ENCODE measurements at regions not wholly inside any gene's neighbourhood (a gene's known extent, or its start where the extent isn't known, plus 50 kb on each side); places are given as distances from the start of the nearest gene placed in this dataset.

DNA sequence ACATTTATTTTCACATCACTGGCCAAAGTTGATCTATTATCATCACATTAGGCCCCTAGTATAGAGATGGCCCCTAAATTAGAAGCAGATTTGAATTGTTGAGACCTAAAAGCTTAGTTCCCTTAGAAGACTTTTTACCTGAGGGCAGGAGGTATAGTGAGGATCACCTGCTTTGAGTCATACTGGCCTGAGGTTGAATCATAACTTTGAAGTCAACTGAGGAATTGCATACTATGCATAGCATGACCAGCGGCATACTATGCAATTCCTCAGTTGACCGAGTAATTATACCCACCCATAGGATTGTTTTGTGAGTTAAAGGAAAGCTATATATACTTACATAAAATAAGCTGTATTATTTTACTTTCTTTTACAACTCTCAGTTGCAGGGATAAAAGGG lies 50.3 kb upstream of the DPH5 start:
- no peak overlapping the region for H3K4me3 ChIP-seq (ENCODE audit: low read depth, low read length)
- ChIA-PET POLR2A (no interaction called here), CTCF (interaction anchor here (1.1 to 1.6 kb wide), 2 partner anchors 13 to 207 kb away, joined by 3 read pairs; no protein-coding TSS in a partner anchor)
- no peaks in the 10 kb centered on the region for H3K9me3 ChIP-seq (ENCODE audit: control insufficient read depth, insufficient read depth, low read depth, low read length)
- no peaks in the 10 kb centered on the region for H3K4me1 ChIP-seq (ENCODE audit: control insufficient read depth, insufficient read depth, low read length)
- TF ChIP-seq ZNF280D (tag by site-specific recombination; IDR thresholded peaks at IDR 0.05) (no peak), ZNF184 (tag by site-specific recombination; IDR thresholded peaks at IDR 0.05) (no peak), IKZF3 (tag by site-specific recombination; IDR thresholded peaks at IDR 0.05) (no peak), ZNF2 (tag by site-specific recombination; IDR thresholded peaks at IDR 0.05) (no peak), FEZF1 (tag by site-specific recombination; IDR thresholded peaks at IDR 0.05) (no peak), ZNF121 (tag by site-specific recombination; IDR thresholded peaks at IDR 0.05) (no peak)
- H3K27ac ChIP-seq (ENCODE audit: extremely low read depth, low read depth, low read length) = no peak overlapping the region
- peaks cover 0 to 3% of the 10 kb centered on the region in 2 experiments; a peak in 1 of 3 replicates for H3K36me3 ChIP-seq (ENCODE audit: control insufficient read depth in 2 of 2, insufficient read depth in 1 of 2, low read length in 2 of 2)

Data from HEK293 (cell line).